A549 (cell line): ENCODE measurements at regions not wholly inside any gene's neighbourhood (a gene's known extent, or its start where the extent isn't known, plus 50 kb on each side); places are given as distances from the start of the nearest gene placed in this dataset.

ENCODE experiments used
- ATAC-seq, 2 experiments: fragments of 200-7000 bp in 1 of 2; fragments of >200 bp in 1 of 2; cut with Nextera tagmentation in 1 of 2; cut with Tn5 transposase in 1 of 2; 3 replicates each; pipeline versions ENCODE4 v1.8.0 to v1.9.1; 2018 to 2020; ENCODE audit warnings: mild to moderate bottlenecking in 1 of 2, moderate library complexity in 1 of 2
- CTCF ChIA-PET: fragments of 300-600 bp; sonication (Branson Sonifier 250); formaldehyde crosslinking; extraction: SDS; loops from one replicate; lab custom pipeline; 2021; ENCODE audit warnings: antibody characterized with exemption, inconsistent platforms; lab: Yijun Ruan, JAX
- POLR2A ChIA-PET: fragments of 350-600 bp; formaldehyde crosslinking; extraction: SDS; loops from one replicate; lab custom pipeline; 2021; ENCODE audit warnings: antibody characterized with exemption, inconsistent platforms; lab: Yijun Ruan, JAX
- DNase-seq, 2 experiments: peaks; one replicate each; pipeline versions ENCODE4 v3.0.0 to v3.0.0-alpha.2; 2011 to 2016; ENCODE audit warnings: low read depth in 1 of 2, low spot score in 1 of 2
- FAIRE-seq: peaks from 2 replicates; lab custom pipeline; 2011; peaks lifted over from hg19 to GRCh38; lab: Jason Lieb, UNC
- H3K27ac ChIP-seq, 2 experiments: fragments of >200 bp; sonication (Bioruptor Twin); formaldehyde crosslinking; 3 replicates each; pipeline ENCODE4 v1.5.1; 2016 to 2017
- H3K4me1 ChIP-seq: fragments of >200 bp; sonication (Bioruptor Twin); formaldehyde crosslinking; 3 replicates; pipeline ENCODE4 v1.6.1; 2016
- H3K4me2 ChIP-seq: fragments of >200 bp; sonication (Bioruptor Twin); formaldehyde crosslinking; 3 replicates; pipeline ENCODE4 v1.6.1; 2016
- H3K4me3 ChIP-seq: fragments of >200 bp; sonication (Bioruptor Twin); formaldehyde crosslinking; 3 replicates; pipeline ENCODE4 v1.5.1; 2016
- H3K9me3 ChIP-seq: fragments of >200 bp; sonication (Bioruptor Twin); formaldehyde crosslinking; 3 replicates; pipeline ENCODE4 v1.6.1; 2016
- ATOH8 ChIP-seq: fragments of 250-450 bp; sonication (Bioruptor Pico); IDR thresholded peaks from 2 replicates; pipeline ENCODE4 v1.5.0; 2020; ENCODE audit warnings: low read depth, mild to moderate bottlenecking, moderate library complexity
- BCL3 ChIP-seq: fragments of >200 bp; sonication (Bioruptor Twin); formaldehyde crosslinking; IDR thresholded peaks from 3 replicates; pipeline ENCODE4 v1.6.1; 2016
- CBX2 ChIP-seq: fragments of 200-600 bp; sonication (generic); IDR thresholded peaks from 2 replicates; pipeline ENCODE4 v1.6.1; 2016; ENCODE audit warnings: low read depth, mild to moderate bottlenecking, borderline replicate concordance
- CHD2 ChIP-seq: fragments of 150-350 bp; IDR thresholded peaks from 2 replicates; pipeline ENCODE4 v1.6.1; 2014; ENCODE audit warnings: low read length; ENCODE audit not compliant: partially characterized antibody
- EP300 ChIP-seq, 2 experiments: fragments of >200 bp; sonication (Bioruptor Twin); formaldehyde crosslinking; IDR thresholded peaks; 2 replicates in 1 of 2; 3 replicates in 1 of 2; pipeline ENCODE4 v1.6.1; 2016 to 2017
- GATA3 ChIP-seq: IDR thresholded peaks from 2 replicates; pipeline ENCODE4 v1.6.1; 2012; ENCODE audit warnings: borderline replicate concordance
- HDAC2 ChIP-seq: fragments of 200-600 bp; sonication (generic); IDR thresholded peaks from 2 replicates; pipeline ENCODE4 v1.6.1; 2016
- HES2 ChIP-seq: fragments of >200 bp; sonication (Bioruptor Twin); formaldehyde crosslinking; IDR thresholded peaks from 2 replicates; pipeline ENCODE4 v1.6.1; 2016
- HEYL ChIP-seq: fragments of 250-450 bp; sonication (Bioruptor Pico); IDR thresholded peaks from 2 replicates; pipeline ENCODE4 v1.8.0; 2021; ENCODE audit warnings: mild to moderate bottlenecking, moderate library complexity
- JUN ChIP-seq, 2 experiments: fragments of >200 bp; sonication (Bioruptor Twin); formaldehyde crosslinking; IDR thresholded peaks; 2 replicates in 1 of 2; 3 replicates in 1 of 2; pipeline ENCODE4 v1.6.1; 2016 to 2017
- JUNB ChIP-seq: fragments of >200 bp; sonication (Bioruptor Twin); formaldehyde crosslinking; IDR thresholded peaks from 2 replicates; pipeline ENCODE4 v1.6.1; 2016
- KDM5A ChIP-seq: fragments of 200-600 bp; sonication (generic); IDR thresholded peaks from 2 replicates; pipeline ENCODE4 v1.6.1; 2016; ENCODE audit warnings: antibody characterized with exemption, mild to moderate bottlenecking
- MAZ ChIP-seq: fragments of 150-350 bp; IDR thresholded peaks from 2 replicates; pipeline ENCODE4 v1.6.1; 2014; ENCODE audit warnings: antibody characterized with exemption, low read depth, low read length, borderline replicate concordance
- NFE2L2 ChIP-seq: fragments of 150-350 bp; conservative IDR thresholded peaks from 2 replicates; pipeline ENCODE4 v1.6.1; 2014; ENCODE audit warnings: low read length
- NR3C1 ChIP-seq: fragments of >200 bp; sonication (Bioruptor Twin); formaldehyde crosslinking; IDR thresholded peaks from 3 replicates; pipeline ENCODE4 v1.6.1; 2017
- PHF8 ChIP-seq: fragments of 200-600 bp; sonication (generic); IDR thresholded peaks from 2 replicates; pipeline ENCODE4 v1.6.1; 2016; ENCODE audit warnings: low read depth, mild to moderate bottlenecking, antibody characterized with exemption, moderate library complexity, borderline replicate concordance
- POLR2A ChIP-seq: IDR thresholded peaks from 2 replicates; pipeline ENCODE4 v1.6.1; 2012; ENCODE audit warnings: mild to moderate bottlenecking, low read length
- RARB ChIP-seq: fragments of 250-450 bp; sonication (Bioruptor Pico); IDR thresholded peaks from 2 replicates; pipeline ENCODE4 v1.8.0; 2021; ENCODE audit warnings: mild to moderate bottlenecking, moderate library complexity
- RNF2 ChIP-seq: fragments of 200-600 bp; sonication (generic); IDR thresholded peaks from 2 replicates; pipeline ENCODE4 v1.6.1; 2016; ENCODE audit warnings: low read depth, mild to moderate bottlenecking, antibody characterized with exemption, moderate library complexity, borderline replicate concordance
- SMC3 ChIP-seq: fragments of >200 bp; sonication (Bioruptor Twin); formaldehyde crosslinking; IDR thresholded peaks from 3 replicates; pipeline ENCODE4 v1.6.1; 2018; ENCODE audit warnings: inconsistent platforms
- TFCP2L1 ChIP-seq: fragments of 250-450 bp; sonication (Bioruptor Pico); IDR thresholded peaks from 2 replicates; pipeline ENCODE4 v1.5.0; 2021; ENCODE audit warnings: mild to moderate bottlenecking
- TP53 ChIP-seq: fragments of 250-450 bp; sonication (Bioruptor Pico); IDR thresholded peaks from 2 replicates; pipeline ENCODE4 v1.5.0; 2021; ENCODE audit warnings: mild to moderate bottlenecking, moderate library complexity
- ZC3H11A ChIP-seq: fragments of 450-650 bp; IDR thresholded peaks from 2 replicates; pipeline ENCODE4 v1.6.1; 2014; ENCODE audit warnings: antibody characterized with exemption, mild to moderate bottlenecking
- ZFP36 ChIP-seq: fragments of 450-650 bp; IDR thresholded peaks from 2 replicates; pipeline ENCODE4 v1.6.1; 2014; ENCODE audit warnings: borderline replicate concordance; ENCODE audit not compliant: partially characterized antibody
- ZSCAN20 ChIP-seq: fragments of 250-450 bp; sonication (Bioruptor Pico); IDR thresholded peaks from 2 replicates; pipeline ENCODE4 v1.8.0; 2022; ENCODE audit warnings: mild to moderate bottlenecking, moderate library complexity
- WGBS: methylation state at CpG from one replicate; pipeline ENCODE4 v1.1.6; 2017; ENCODE audit errors: missing lambda C conversion rate; 5-methylcytosine and 5-hydroxymethylcytosine counted together
- TF ChIP-seq, protein P1 (sequence below): fragments of 450-650 bp; IDR thresholded peaks from 2 replicates; pipeline ENCODE4 v1.6.1; 2014; ENCODE audit warnings: antibody characterized with exemption
- TF ChIP-seq, protein P2 (sequence below): IDR thresholded peaks from 2 replicates; pipeline ENCODE4 v1.6.1; 2012; ENCODE audit warnings: low read depth, borderline replicate concordance

DNA sequence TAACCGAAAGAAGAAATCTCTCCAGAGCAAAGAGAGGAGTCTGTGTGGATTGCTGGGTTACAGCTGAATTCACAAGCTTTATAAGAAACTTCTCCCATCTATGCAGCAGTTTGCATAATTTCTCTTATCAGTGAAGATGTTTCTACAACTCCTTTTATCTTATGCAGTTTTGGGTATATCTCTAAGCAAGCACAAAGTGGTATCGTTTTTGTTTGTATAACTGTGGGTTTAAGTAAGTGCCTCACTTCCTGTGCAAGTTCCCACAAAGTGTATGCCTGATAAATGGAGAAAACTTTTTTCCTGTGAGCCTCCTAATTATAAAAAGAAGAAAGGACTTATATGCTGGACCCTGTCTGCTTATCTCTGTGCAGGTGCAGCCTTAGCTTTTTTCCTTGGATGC is 205.6 kb downstream of the RPS4Y2 start:
- CTCF ChIA-PET, result no interaction called here
- H3K4me2 ChIP-seq, result no peak overlapping the region
- POLR2A ChIA-PET, result no interaction called here
- no peaks in the 10 kb centered on the region for H3K9me3 ChIP-seq
- FAIRE-seq (no peak), ATAC-seq (no peak), DNase-seq (no peak)
- no peak overlapping the region for H3K4me3 ChIP-seq
- TF ChIP-seq PHF8, result no peak
- TF ChIP-seq, protein P1, sequence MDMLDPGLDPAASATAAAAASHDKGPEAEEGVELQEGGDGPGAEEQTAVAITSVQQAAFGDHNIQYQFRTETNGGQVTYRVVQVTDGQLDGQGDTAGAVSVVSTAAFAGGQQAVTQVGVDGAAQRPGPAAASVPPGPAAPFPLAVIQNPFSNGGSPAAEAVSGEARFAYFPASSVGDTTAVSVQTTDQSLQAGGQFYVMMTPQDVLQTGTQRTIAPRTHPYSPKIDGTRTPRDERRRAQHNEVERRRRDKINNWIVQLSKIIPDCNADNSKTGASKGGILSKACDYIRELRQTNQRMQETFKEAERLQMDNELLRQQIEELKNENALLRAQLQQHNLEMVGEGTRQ, result no peak
- TF ChIP-seq JUN (IDR thresholded peaks at IDR 0.05), result no peak
- TF ChIP-seq EP300 (IDR thresholded peaks at IDR 0.05), result no peak
- TF ChIP-seq ATOH8 (CRISPR knock-in tag), result no peak
- TF ChIP-seq GATA3, result no peak
- TF ChIP-seq MAZ, result no peak
- TF ChIP-seq SMC3, result no peak
- no peak for TF ChIP-seq TP53 (CRISPR knock-in tag)
- TF ChIP-seq ZC3H11A, result no peak
- TF ChIP-seq JUNB, result no peak
- TF ChIP-seq HEYL, result no peak
- WGBS, result 4% methylated on average over 2 of the region's 2 CpGs
- H3K4me1 ChIP-seq, result no peaks in the 10 kb centered on the region
- H3K27ac ChIP-seq, result no peak overlapping the region

DNA sequence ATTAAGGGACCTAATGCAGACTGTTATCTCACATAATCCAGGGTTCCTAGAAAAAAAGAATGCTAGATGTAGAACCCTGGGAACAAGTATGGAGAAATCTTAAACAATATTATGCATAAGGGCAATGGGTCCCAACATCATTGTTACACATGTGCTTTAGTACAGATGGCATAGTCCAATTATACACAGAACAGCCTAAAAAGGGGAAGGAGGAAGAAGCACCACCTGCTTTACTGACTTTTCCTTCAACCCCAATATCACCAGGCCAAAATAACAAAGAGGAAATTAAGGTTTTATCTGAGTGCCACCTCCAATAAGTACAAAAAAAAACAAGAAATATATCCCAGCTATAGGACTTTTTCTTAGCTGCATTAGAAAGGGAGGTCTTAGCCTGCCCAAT is 211.9 kb downstream of the RPS4Y2 start:
- no peak overlapping the region for H3K4me2 ChIP-seq
- no peak overlapping the region for H3K4me3 ChIP-seq
- ATAC-seq, result no peak
- no peak overlapping the region for H3K27ac ChIP-seq
- no peaks in the 10 kb centered on the region for H3K4me1 ChIP-seq
- no peaks in the 10 kb centered on the region for H3K9me3 ChIP-seq
- ChIA-PET CTCF (no interaction called here), POLR2A (no interaction called here)
- TF ChIP-seq PHF8 (no peak), ZC3H11A (no peak), POLR2A (no peak), GATA3 (no peak), RARB (CRISPR knock-in tag) (no peak), TFCP2L1 (no peak), CBX2 (no peak), CHD2 (no peak), ZFP36 (no peak), NFE2L2 (no peak), NR3C1 (no peak), BCL3 (no peak), ZSCAN20 (CRISPR knock-in tag) (no peak), HES2 (no peak), RNF2 (no peak), KDM5A (no peak), HDAC2 (no peak)
- TF ChIP-seq, protein P2, sequence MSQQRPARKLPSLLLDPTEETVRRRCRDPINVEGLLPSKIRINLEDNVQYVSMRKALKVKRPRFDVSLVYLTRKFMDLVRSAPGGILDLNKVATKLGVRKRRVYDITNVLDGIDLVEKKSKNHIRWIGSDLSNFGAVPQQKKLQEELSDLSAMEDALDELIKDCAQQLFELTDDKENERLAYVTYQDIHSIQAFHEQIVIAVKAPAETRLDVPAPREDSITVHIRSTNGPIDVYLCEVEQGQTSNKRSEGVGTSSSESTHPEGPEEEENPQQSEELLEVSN, result no peak
- TF ChIP-seq, protein P1, result no peak
- DNase-seq, result no peak
- no peak for FAIRE-seq
